NCI-H187 (cell line): ENCODE measurements at regions not wholly inside any gene's neighbourhood (a gene's known extent, or its start where the extent isn't known, plus 50 kb on each side); places are given as distances from the start of the nearest gene placed in this dataset.

Experiments used
- DNase-seq, 2 experiments: peaks; one replicate each; lab custom pipeline; 2025; lab: John Stamatoyannopoulos, UW

GRCh38 chr3:41040256-41040655 is 159.0 kb upstream of the CTNNB1 start:
- no peak for DNase-seq

GRCh38 chr3:41041462-41041861 is 157.8 kb upstream of the CTNNB1 start:
- no peak for DNase-seq

DNA sequence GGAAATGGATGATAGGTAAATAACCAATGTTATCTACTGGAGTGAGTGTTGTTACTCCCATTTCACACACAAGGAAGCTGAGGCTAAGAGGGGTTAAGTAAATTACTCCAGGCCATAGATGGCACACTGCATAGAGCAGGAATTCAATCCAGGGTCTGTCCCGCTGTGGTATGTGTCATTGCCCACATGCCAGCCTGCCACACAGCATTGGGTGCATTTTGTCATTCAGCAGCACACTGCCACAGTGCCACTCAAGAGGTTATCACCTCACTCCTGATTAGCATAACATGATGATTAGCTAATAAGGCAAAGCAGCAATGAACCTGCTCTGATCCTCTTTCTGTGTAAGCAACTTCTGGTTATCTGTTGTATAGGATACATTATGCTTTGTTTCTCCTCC is 157.4 kb upstream of the CTNNB1 start:
- no peak for DNase-seq

DNA sequence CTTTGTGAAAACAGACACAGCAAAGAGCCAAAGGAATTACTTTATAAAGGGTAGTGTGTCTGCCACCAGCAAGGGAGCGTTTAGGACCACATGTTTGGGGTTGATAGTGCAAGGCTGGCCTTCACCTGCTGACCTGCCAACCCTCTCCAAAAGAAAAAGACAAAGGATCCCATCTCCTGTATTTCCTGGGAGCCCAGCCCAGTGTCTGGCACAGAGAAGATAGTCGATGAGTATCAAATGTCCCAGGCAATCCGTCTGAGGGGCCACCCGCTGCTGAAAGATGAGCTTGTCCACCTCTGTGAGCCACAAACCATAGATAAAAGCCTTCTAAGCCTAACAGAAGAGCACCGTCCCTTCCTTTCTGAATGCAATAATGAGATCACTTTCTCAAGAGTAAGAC is 154.8 kb upstream of the CTNNB1 start:
- DNase-seq: no peak

GRCh38 chr3:41045491-41045890 is 153.8 kb upstream of the CTNNB1 start:
- no peak for DNase-seq

DNA sequence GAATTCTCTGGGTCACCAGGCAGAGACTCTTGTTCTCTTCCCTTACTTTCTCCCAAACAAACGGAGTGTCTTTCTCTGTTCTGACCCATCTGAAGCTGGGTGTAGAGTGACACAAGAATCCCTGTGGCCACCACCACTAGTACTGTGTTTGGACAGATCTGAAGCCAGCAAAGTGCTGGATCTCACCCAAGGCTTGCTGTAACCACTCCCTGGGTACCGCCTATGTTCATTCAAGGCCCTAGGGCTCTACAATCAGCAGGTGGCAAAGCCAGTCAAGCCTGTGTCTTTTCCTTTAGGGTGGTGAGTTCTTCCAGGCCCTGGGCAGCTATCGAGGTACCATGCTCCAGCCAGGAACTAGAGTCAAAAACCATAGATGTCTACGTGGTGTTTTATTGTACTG is 149.2 kb upstream of the CTNNB1 start:
- DNase-seq: no peak

GRCh38 chr3:41053220-41053619 is 146.1 kb upstream of the CTNNB1 start:
- DNase-seq: no peak

- DNase-seq: no peak
Observed at GRCh38 chr3:41060106-41060505, 139.2 kb upstream of the CTNNB1 start.

DNA sequence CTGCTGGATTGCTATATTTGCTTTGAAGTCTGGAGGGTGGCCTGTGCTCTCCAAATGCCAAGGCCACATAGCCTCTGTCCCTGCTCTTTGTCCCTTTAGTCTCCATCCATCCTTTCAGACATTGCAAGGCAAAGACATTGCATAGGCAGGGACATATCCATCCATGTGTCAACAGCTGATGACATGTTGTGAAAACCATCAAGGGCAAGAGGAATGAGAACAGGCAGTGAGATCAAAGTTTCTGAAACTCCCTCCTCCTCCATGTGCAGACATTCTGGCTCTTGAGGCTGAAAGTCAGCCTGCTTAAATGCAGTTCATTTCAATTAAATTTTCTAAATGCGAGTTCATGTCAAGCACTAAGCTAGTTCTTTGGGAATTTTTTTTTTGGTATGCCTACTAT is 135.2 kb upstream of the CTNNB1 start:
- no peak for DNase-seq

DNA sequence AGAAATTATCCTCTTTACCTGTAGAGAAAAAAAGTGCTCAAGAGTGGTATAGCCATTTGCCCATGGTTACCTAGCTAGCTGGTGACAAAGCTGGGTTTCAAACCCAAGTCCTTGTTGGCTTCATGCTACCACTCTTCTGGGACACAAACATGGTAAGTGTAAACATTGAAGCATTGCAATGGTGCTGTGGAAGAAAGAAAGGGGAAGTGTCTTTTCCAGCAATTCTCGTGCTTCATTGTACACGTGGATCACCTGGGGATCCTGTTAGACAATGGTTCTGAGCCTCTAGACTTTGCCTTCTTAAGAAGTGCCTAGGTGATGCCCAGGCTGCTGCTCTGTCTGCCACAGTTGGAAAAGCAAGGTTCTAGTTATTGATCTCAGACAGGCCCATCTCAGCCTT is 134.8 kb upstream of the CTNNB1 start:
- no peak for DNase-seq

- DNase-seq: no peak
Observed at GRCh38 chr3:41065340-41065739, 134.0 kb upstream of the CTNNB1 start.

- no peak for DNase-seq
Observed at GRCh38 chr3:41073190-41073589, 126.1 kb upstream of the CTNNB1 start.

- no peak for DNase-seq
Observed at GRCh38 chr3:41075975-41076374, 123.3 kb upstream of the CTNNB1 start.

DNA sequence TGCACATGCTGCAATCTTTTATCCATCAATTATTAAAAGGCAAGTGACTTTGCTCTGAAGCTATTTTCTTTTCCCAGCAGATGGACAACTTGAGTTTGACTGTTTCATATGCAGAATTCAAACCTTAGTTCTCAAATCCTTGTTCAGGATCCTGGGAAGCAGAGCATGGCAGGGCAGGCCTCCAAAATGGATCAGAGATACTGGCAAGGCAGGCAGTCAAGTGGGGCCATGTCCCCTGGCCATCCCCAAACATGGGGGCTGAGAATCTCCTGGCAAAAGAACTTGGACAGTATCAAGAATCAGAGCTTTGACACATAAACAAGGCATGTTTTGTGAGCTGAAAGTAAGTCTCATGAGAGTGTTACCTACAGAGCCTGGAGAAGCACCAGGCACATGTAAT is 122.9 kb upstream of the CTNNB1 start:
- DNase-seq: no peak

DNA sequence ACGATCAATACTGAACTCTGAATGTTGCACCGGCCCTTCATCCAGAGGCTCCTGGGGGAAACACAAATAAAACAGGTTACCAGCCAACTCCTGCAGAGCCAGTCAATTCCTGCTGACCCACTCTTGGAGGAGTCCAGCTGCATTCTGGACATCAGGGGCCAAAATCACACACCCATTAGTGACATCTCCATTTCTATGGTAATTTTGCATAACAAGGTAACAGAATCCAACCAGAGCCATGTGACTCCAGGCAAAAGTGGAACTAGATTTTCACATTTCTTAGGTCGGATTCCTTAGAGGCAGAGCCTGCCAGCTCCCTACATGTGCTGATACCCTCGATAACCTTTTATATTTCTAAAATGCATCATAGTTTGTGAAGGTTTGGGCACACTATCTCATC is 119.2 kb upstream of the CTNNB1 start:
- no peak for DNase-seq

DNA sequence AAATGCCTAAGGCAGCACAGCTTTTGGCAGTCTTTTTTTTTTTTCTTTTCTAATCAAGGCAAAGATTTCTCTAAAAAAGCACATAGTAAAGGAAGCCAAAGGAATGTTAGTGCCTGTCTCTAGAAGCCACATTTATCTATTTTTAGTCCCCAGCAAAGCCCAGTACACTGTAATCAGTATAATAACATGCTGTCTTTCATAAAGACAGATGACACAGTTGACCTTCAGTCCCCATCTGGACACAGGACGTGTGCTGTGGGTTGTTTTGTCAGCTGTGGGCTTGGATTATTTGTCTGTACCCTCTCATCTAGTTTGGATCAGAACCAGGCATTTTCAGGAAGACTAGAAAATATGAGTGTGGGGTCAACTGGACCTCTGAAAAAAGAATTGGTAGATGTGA is 110.4 kb upstream of the CTNNB1 start:
- no peak for DNase-seq

DNA sequence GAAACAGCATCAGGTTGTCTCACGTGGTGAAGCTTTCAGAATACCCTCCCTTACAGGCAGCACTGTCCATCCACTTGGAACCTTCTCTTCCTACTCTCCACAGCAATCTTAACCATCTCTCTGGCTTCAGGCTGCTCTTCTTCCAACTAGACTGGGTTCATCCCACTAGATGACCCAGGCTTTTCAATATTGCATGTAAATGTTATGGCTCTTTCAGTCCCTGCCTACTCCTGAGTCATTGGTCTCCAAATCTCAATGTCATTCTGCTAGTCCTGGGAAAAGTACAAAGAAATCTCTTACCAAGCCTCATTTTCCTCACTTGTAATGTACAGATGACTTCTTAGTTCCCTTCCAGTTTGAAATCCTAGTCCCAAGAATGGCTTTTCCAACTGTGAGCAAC is 109.7 kb upstream of the CTNNB1 start:
- no peak for DNase-seq

DNA sequence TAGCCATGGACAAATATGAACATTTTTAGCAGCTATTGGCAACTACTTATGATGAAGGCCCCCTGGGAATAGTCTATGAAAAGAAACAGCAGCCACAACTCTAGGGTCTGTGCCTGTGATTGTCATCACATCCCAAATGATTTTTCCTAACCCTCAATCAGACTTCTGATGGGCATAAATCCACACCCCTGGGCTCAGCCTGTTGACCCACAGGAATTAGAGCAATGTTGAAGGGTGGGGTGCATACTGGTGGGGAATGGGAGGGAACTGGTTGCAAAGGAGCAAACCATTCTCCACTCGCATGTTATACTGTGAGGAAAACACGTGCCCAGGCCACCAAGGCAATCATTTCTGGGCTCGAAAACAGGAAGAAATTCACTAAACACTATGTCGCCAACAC is 106.5 kb upstream of the CTNNB1 start:
- DNase-seq: no peak

DNA sequence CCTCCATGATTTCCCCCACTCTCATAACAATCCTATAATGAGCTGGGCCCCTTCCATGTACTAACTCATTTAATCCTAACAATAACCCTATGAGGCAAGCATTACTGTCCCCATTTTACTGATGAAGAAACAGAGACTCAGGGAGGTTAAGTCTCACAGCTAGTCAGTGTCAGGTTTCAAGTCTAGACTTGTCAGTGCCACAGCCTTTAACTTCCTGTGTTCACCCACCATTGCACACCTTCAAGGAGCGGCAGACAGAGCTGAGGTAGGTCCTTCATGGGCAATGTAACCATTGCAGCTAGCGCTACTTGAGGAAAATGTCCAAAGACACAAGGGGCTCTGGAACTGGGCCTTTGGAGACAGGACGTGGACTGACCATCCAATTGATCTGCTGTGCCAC is 105.8 kb upstream of the CTNNB1 start:
- DNase-seq: no peak

DNA sequence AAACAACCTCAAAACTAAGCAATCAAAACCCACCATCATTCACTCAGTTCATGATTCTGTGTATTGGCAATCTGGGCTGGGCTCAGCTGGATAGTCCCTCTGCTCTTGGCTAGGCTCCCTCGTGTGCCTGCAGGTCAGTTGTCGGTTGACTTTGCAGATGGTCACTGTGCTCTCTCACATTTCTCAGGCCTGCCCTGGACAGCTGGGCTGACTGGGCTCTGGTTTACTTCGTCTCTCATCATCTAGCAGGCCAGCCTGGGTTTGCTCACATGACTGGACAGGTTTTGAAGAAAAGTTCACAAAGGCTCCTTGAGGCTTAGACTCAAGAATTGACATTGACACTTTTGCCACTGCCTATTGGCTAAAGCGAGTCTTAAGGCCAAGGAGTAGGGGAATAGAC is 105.0 kb upstream of the CTNNB1 start:
- no peak for DNase-seq

DNA sequence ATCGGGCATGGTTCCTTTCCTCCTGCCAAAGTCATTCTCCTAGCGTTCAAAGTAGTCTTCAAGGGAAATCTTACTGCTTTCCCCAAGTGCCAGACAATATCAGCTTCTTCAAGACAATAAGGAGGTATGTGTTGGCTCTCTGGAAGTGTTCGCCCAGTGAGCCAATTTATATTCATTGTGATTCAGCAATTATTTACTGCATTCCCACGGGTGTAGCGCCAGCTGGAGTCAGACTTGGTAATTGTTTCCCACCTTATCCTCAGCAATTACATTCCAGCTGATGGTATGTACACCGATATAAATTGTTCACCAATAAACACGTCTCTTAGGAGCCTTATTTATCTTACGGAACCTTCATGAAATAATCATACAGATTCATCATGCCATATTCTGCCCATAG is 103.6 kb upstream of the CTNNB1 start:
- DNase-seq: no peak

GRCh38 chr3:41097896-41098496 is 101.3 kb upstream of the CTNNB1 start:
- no peak for DNase-seq

DNA sequence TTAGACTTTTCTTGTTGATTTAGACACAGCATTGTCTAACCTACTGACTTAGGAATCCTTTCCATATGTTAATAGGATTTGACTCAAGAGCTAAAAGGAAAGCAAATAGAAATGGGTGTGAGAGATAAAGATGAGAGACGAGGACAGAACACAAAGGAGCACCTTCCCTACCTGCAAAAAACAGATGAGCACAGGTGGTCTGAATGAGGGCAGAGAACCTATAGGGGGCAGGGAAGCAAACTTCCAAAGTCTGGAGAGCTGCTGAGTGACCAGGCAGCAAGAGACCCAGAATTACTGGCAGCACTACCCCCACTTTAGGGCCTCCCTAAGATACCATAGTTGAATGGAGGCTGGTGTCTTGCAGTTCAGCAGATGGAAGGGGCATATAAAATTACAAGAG is 98.1 kb upstream of the CTNNB1 start:
- no peak for DNase-seq

DNA sequence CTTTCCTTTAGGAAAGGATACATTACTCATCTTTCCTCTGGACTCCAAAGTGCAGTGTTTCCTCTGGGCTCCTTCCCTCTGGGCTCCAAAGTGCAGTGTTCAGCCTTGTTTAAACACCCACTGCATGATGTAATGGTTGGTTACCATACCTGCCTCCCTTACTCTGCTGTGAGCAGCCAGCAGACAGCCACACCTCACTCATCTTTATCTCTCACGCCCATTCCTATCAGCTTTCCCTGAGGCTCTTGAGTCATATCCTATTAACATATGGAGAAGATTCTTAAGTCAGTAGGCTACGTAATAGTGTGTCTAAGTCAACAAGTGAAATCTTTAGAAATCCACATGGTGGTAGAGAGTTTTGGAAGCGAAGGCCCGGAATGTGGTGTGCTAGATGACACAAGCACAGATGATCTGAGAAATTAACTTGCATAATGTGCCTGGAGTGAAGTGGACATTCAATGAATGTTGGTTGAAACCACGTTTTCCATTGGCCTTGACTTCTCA is 97.2 kb upstream of the CTNNB1 start:
- no peak for DNase-seq

DNA sequence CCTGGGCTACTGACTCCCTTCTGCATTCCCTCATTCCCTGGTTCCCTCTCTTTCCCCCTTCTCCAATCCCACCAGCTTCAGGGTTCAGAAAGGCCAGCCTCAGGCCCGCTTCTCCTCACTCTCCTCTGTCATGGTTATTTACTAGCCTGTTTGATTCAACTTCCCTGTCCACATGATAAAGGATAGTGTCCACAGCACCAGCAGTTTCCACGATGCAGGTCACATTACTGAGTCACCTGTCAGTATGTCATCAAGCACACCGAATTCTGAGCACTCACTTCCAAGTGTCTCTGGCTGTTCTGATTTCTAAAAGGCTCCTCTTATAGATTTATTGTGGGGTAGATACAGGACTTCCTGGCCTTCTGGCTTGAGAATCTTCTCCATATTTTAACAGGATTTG is 96.6 kb upstream of the CTNNB1 start:
- no peak for DNase-seq
